GM12891 (cell line): ENCODE measurements at regions not wholly inside any gene's neighbourhood (a gene's known extent, or its start where the extent isn't known, plus 50 kb on each side); places are given as distances from the start of the nearest gene placed in this dataset.

Source experiments
- PAX5 ChIP-seq: IDR thresholded peaks from 2 replicates; pipeline ENCODE4 v1.6.1; 2011; ENCODE audit warnings: low read length, moderate library complexity, mild to moderate bottlenecking; ENCODE audit not compliant: insufficient read depth, severe bottlenecking
- POLR2A ChIP-seq: IDR thresholded peaks from 2 replicates; pipeline ENCODE4 v1.6.1; 2011; ENCODE audit warnings: low read depth, low read length, control low read depth
- POLR2AphosphoS5 ChIP-seq: IDR thresholded peaks from 2 replicates; pipeline ENCODE4 v1.6.1; 2011; ENCODE audit warnings: low read depth, low read length, control low read depth
- SPI1 ChIP-seq: IDR thresholded peaks from 2 replicates; pipeline ENCODE4 v1.6.1; 2011; ENCODE audit warnings: low read depth, low read length, control low read depth
- TAF1 ChIP-seq: IDR thresholded peaks from 2 replicates; pipeline ENCODE4 v1.6.1; 2011; ENCODE audit warnings: low read depth, low read length, control low read depth

DNA sequence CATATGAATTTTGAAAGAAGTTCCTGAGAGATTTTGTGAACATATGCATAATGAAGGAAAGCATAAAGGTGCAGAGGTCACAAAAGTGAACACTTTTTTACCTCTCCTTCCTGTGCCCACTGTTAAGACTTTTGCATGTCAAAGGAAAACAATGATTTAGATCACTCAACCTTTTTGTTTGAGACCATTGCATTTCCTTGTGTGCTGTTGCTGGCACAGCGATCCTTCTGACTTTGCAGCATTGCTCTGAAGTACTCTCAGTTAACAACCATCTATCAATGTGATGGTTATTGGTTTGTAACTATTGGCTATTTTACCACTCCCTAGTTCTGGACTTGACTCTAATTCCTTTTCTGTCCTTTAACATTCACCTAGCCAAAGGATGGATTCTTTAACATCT lies 61.7 kb upstream of the TFPI start:
- TF ChIP-seq POLR2A (no peak), TAF1 (no peak), SPI1 (no peak), POLR2AphosphoS5 (no peak), PAX5 (no peak)
